ENCODE measurements at regions not wholly inside any gene's neighbourhood (a gene's known extent, or its start where the extent isn't known, plus 50 kb on each side); places are given as distances from the start of the nearest gene placed in this dataset.

GRCh38 chr6:51105357-51105756 is 286.7 kb downstream of the TFAP2B start:
- TF ChIP-seq CTCF (IDR thresholded peaks at IDR 0.05) (no peak), POLR2A (IDR thresholded peaks at IDR 0.05) (no peak)

All from heart left ventricle (tissue), 13 donors.